NCI-H1105 (cell line): ENCODE measurements at regions not wholly inside any gene's neighbourhood (a gene's known extent, or its start where the extent isn't known, plus 50 kb on each side); places are given as distances from the start of the nearest gene placed in this dataset.

Experiments used
- DNase-seq: peaks from one replicate; lab custom pipeline; 2025; lab: John Stamatoyannopoulos, UW

- DNase-seq, result no peak
These were observed 62.5 kb upstream of the NCOR2 start for GRCh38 chr12:124629789-124630480.

DNA sequence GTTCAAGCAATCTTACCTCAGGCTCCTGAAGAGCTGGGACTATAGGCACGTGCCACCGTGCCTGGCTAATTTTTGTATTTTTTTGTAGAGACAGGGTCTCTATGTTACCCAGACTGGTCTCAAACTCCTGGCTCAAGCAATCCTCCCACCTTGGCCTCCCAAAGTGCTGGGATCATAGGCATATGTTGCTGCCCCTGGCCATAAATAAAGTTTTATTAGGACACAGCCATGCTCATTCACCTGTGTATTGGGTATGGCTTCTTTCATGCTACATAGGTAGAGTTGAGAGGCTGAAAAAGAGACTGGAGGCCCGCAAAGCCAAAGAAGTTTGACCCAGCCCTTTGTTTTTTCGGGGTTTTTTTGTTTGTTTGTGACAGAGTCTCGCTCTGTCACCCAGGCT, 61.7 kb upstream of the NCOR2 start:
- no peak for DNase-seq

DNA sequence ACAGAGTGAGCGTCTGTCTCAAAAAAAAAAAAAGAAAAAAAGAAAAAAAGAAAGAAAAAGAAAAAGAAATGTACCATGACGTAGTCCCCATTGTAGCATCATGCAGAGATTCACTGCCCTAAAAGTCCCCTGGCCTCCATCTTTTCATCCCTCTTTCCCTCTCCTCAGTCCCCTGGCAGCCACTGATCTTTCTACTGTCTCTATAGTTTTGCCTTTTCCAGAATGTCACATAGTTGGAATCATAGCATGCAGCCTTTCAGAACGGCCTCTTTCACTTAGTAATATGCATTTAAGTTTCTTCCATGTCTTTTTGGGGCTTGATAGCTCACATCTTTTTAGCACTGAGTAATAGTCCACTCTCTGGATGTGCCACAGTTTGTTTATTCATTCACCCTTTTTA, 60.5 kb upstream of the NCOR2 start:
- DNase-seq, result no peak

DNA sequence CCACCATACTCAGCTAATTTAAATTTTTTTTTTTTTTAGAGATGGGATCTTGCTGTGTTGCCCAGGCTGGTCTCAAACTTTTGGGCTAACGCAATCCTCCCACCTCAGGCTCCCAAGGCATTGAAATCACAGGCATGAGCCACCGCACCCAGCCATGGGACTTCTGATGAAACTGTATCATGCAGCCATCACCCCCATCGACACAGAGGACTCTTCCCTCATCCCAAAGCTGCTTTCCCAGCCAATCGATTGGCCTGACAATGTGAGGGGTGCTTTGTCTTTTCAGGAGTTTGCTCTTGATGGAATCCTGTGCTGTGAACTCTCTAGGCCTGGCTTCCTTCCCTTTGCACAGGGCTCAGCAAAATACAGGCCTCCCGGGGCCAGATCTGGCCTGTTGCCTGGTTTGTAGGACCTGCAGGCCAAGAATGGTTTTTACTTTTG, 59.6 kb upstream of the NCOR2 start:
- DNase-seq, result no peak

DNA sequence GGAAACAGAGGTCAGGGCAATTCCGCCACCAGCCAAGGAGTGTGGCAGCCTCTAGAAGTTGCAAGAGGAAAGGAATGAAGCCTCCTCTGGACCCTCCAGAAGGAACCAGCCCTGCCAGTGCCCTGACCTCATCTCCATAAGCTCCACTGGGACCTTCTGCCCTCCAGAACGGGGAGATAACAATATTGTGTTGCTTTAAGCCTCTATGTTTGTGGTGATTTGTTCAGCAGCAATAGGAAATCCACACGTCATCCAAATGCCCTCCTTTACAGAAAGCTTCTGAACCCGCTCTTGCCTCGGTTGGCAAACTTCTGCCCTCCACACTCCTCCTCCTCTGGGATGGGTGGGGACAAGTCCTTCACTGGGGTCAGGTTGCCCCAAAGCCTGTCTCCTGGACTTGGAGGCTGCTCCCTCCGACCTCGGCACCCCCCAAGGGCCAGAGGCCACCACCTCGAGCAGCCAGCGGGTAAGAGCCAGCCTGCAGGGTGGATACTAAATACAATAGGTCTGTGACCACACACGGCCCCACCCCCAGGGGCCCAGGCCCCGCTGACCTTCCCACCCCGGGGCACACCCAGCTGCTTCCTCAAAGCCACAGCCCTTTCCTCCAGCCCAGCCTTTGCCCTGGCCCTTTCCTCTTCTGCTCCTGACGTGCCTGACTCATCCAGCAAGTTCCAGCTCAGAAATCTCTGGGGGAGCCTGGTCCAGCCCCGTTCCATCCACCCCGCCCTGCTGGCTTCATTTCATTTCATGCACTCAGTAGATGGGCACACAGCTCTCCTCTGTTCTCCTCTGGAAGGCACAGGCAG, 58.7 kb upstream of the NCOR2 start:
- no peak for DNase-seq

DNA sequence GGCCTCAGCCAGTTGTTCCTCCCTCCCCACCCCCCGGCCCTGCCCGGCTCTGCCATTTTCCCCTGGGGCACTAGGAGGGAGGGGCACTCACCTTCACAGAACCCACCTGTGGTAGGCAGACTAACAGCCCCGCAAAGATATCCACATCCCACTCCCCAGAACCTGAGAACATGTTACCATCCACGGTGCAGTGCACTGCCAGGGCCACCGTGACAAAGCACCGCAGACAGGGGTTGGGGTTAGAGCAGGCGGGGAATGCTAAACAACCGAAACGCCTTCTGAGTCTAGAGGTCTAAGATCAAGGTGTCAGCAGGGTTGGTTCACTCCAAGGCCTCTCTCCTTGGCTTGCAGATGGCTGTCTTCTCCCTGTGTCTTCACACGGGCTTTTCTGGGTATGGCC, 57.4 kb upstream of the NCOR2 start:
- no peak for DNase-seq

- DNase-seq, result no peak
These were observed 56.1 kb upstream of the NCOR2 start for GRCh38 chr12:124623344-124624035.

DNA sequence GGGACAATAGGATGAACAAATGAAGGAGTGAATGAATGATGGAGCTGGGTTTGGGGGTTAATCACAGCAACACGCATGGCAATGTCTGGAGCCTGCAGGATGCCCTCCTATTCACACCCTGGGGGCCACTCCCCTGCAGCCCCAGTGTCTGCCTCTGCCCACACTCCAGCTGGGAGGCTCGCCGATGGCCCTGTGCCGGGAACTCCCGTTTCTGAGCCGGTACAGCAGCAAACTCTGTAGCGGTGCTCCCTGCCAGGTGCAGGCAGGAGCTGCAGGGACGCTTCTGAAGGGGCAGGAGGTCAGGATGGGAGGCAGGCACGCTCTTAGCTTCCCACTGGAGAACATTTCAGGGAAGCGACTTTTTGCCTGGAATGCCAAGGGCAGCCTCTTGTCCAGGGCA, 55.4 kb upstream of the NCOR2 start:
- no peak for DNase-seq

- DNase-seq, result no peak
These were observed 54.9 kb upstream of the NCOR2 start for GRCh38 chr12:124622331-124622730.

GRCh38 chr12:124621296-124621660, 53.9 kb upstream of the NCOR2 start:
- no peak for DNase-seq

- DNase-seq, result no peak
These were observed 53.3 kb upstream of the NCOR2 start for GRCh38 chr12:124620606-124621295.

DNA sequence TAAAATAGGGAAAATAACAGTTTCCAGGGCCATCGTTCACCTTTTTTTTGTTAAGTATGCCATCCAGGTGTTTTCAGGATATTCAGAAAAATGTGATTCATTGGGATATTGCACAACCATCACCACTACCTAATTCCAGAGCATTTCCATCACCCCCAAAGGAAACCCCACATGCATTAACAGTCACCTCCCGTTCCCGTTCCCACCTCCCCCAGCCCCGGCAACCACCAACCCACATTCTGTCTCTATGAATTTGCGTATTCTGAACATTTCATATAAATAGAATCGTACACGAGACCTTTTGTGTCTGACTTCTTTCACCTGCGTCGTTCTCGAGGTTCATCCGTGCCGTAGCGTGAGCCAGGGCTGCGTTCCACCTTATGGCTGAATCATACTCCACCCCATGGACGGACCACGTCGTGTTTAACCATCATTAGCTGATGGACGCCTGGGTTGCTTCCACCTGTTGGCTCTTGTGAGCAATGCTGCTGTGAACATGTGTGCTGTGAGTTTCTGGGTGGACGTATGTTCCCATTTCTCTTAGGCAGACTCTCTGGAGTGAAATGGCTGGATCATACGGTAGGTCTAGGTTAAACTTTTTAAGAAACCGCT, 51.0 kb upstream of the NCOR2 start:
- DNase-seq, result no peak

DNA sequence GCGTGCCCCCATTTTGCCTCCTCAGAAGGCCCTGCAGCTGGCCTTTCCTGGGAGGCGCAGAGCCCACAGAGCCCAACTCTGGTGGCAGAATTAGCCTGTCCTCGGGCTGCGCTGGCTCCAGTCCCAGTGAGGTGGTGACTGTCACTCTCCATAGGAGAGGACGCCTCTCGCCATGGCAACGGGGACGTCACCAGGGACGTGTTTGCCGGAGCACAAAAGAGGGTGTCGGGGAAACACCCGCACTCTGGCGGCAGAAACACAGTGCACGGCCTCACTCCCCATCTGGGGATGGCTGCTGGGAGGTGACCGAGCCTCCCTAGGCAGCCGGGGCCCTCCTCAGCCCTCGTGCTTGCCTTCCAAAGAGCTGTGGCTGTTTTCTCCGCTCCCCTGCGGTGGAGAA, 50.2 kb upstream of the NCOR2 start:
- peak; percentile 79 for DNase-seq
